NCI-H1417 treated with DMSO at 0.1 percent for 48 hours (cell line): ENCODE measurements at regions not wholly inside any gene's neighbourhood (a gene's known extent, or its start where the extent isn't known, plus 50 kb on each side); places are given as distances from the start of the nearest gene placed in this dataset.

Experiments
- DNase-seq: peaks from one replicate; lab custom pipeline; 2025; lab: John Stamatoyannopoulos, UW

GRCh38 chr14:101357559-101358319 is 203.6 kb upstream of the DIO3 start:
- no peak for DNase-seq

- no peak for DNase-seq
Observed at GRCh38 chr14:101358320-101359125, 202.8 kb upstream of the DIO3 start.

GRCh38 chr14:101359221-101360053 is 201.9 kb upstream of the DIO3 start:
- DNase-seq, result no peak

GRCh38 chr14:101360054-101360911 is 201.0 kb upstream of the DIO3 start:
- DNase-seq, result no peak

GRCh38 chr14:101361044-101361443 is 200.3 kb upstream of the DIO3 start:
- no peak for DNase-seq

- DNase-seq, result no peak
Observed at GRCh38 chr14:101361451-101362433, 199.6 kb upstream of the DIO3 start.

- DNase-seq, result no peak
Observed at GRCh38 chr14:101362529-101363260, 198.6 kb upstream of the DIO3 start.

- no peak for DNase-seq
Observed at GRCh38 chr14:101363261-101363555, 198.1 kb upstream of the DIO3 start.

- DNase-seq, result no peak
Observed at GRCh38 chr14:101363880-101364391, 197.4 kb upstream of the DIO3 start.

- DNase-seq, result no peak
Observed at GRCh38 chr14:101364503-101365328, 196.6 kb upstream of the DIO3 start.

- no peak for DNase-seq
Observed at GRCh38 chr14:101365329-101366158, 195.8 kb upstream of the DIO3 start.

- no peak for DNase-seq
Observed at GRCh38 chr14:101367421-101368261, 193.7 kb upstream of the DIO3 start.

GRCh38 chr14:101368629-101369028 is 192.7 kb upstream of the DIO3 start:
- DNase-seq, result no peak

GRCh38 chr14:101369194-101369915 is 191.9 kb upstream of the DIO3 start:
- DNase-seq, result no peak

GRCh38 chr14:101369916-101370592 is 191.2 kb upstream of the DIO3 start:
- DNase-seq, result no peak
